Eye (tissue), 1 donor: ENCODE measurements at regions not wholly inside any gene's neighbourhood (a gene's known extent, or its start where the extent isn't known, plus 50 kb on each side); places are given as distances from the start of the nearest gene placed in this dataset.
"Not testable (repeated sequence)": the region's sequence is repeated elsewhere in the genome, so short reads cannot be mapped to it uniquely, and the experiment has no call there.

Experiments
- DNase-seq: peaks from one replicate; pipeline ENCODE4 v3.0.0-alpha.2; 2015

DNA sequence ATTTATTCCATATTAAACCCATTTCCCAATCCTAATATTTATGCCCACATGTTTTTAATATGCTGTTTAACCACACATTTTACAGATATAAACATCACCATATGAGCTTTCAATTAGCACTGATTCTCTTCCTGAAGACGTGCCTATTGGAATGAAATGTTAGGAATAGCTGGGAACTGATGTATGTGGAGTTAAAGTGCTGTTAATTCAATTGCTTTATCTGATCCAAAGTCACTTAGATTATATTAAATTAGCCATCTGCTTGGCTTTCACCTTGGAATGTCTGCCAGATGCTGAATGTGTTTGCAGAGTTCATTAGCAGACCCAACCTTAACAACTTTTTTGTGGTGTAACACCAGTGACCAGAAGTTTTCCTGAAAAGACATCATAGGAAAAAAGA is 942.9 kb upstream of the KLHL29 start:
- DNase-seq, result peak; percentile 18

DNA sequence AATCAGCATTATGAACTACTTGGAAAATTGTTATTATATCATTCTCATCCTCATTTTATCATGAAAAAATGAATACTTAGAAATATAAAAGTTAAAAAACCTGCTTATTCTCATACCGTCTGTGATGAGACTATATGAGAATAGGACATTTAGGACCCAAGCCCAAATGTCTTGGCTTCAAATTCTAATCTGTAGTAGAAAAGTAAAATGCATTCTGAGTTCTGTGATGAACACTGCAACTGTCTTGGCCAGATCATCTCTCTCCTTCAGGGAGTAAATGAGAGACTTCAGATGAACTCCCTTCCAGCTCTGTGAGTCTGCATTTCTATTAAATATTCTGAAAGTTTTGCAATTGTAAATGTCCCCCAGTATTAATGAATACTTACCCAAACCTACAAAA is 940.7 kb upstream of the KLHL29 start:
- DNase-seq, result no peak

DNA sequence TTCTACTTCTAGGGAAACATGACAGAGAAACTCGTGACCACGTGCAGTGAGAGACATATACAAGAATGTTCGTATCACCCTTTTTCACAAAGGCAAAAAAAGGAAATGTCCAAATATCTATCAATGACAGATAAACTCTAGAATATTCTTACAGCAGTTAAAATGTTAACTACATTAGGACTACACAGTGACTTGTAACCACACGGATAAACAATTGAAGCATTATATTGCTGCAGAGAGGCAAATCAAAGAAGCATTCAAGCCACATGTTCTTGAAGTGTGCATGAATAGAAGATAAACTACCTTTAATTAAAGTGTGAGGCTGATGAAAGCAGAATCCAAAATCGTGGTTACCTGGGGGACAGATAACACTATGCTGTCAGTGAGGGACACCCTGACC is 935.3 kb upstream of the KLHL29 start:
- no peak for DNase-seq

DNA sequence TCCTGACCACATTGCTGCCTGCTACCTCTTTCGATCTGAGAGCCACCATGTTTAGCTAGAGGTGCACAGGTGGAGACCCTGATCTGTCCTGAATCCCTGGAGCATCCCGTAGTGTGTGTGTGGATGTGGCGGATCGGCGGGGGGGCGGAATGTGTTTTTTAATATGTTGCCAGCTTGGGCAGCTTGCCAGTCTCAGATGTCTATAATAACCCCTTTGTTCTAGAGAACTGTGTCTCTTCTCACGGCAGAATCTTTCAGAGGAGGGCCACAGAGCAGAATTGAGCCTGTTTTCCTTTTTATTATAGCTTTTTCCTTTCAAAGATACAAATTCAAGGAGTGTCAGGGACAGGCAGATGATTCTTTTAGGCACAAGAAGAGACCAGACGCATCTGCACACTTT is 934.1 kb upstream of the KLHL29 start:
- no peak for DNase-seq

DNA sequence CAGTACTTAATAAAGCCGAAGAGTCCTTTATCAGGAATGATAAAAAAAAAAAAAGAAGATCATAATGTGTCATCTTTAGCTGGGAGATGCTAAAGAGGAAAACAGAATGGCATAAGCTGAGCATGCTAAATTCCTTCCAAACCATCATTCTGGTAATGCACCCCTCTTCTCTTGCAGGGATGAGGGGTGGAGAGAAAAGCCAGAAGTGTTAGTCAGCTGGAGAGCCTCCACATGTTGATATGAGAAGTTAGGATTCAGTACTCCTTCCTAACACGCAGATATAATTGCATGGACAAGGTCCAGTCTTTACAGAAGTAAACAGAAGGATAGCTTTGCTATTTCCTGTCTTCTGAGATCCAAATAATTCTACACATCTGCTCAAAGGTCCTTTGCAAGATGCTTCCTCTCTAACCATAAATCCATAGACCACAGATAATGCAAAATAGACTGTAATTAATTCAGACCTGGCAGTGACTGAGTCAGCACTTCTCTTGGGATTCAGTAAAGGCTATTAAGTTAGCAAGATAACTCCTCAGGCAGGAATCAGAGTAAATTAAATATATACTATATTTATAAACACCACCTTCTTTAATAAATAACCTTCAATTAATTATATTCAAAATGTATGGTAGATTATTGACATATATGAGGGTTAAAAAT is 930.0 kb upstream of the KLHL29 start:
- DNase-seq, result no peak

DNA sequence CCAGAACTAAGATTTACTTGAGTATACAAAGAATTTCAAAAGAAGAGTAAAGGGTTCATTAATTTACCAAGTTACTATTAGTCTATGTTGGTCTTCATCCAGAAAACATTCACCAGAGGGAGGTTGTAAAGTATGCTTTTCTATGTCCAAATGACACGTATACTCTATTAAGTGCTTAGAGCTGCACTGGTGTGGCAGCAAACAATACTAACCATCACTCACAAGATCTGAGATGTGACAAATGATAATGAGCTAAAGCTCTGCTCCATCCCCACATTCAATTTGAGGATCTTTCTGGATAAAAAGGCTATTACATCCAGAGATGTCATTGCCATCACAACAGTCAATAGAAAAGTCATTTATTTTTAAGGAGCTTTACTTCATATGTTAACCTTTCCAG is 926.5 kb upstream of the KLHL29 start:
- DNase-seq, result no peak

DNA sequence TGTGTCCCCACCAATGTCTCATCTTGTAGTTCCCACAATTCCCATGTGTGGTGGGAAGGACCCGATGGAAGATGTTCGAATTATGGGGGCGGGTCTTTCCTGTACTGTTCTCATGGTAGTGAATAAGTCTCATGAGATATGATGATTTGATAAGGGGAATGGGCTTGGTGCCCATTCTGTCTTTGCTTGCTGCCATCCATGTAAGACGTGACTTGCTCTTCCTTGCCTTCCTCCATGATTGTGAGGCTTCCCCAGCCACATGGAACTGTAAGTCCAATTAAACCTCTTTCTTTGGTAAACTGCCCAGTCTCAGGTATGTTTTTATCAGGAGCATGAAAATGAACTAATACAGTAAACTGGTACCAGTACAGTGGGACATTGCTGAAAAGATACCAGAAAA is 909.9 kb upstream of the KLHL29 start:
- DNase-seq, result not testable (repeated sequence)

DNA sequence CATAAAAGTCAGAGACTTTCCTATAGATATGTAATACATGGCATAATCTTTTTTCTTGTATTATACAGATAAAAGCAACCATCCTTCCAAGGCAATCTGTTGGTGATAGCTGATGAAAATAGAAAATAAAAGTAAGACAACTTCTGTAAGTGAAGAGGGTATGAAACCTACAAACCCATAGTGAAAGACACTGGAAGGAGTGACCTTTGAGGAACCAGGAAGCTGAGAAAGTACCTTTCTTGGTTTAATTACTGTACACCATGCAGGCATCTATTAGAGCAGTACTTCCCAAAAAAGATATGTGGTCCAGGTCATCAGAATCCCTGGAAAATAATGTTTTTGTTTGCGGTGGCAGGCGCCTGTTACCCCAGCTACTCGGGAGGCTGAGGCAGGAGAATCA is 906.6 kb upstream of the KLHL29 start:
- DNase-seq, result no peak

DNA sequence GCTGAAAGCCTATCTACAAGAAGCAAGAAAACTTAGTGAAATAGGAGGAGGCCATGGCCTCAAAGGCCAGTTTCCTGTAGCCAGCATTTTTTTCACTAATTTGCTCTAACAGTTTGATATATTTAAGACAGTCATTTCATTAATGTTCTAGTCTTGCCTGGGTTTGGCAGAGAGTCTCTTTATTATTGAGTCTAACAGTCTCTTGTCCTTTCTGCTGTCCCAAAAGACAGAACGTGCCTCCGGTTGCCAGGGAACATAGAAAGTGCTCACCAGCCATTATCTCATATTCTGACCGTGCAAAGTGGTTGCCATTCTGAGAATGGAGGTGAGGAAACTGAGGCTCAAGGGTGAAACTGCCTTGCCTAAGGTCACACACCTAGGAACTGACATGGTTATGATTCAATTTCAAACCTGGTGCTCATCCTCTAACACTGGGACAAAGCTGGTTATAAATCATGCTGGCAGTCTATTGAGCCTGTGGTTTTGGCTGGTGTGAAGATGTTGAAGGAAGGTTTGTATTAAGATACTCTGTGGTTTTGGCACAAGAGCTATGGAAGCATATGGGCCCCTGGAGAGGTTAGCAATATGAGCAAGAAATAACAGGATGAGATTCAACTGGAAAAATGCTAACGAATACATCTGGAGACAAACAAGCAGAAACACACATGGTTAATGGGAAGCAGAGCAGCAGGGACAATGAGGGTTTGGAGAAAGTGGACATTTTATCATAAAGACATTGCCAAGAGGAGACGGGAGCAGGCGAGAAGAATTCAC is 903.3 kb upstream of the KLHL29 start:
- peak; percentile 67 for DNase-seq

DNA sequence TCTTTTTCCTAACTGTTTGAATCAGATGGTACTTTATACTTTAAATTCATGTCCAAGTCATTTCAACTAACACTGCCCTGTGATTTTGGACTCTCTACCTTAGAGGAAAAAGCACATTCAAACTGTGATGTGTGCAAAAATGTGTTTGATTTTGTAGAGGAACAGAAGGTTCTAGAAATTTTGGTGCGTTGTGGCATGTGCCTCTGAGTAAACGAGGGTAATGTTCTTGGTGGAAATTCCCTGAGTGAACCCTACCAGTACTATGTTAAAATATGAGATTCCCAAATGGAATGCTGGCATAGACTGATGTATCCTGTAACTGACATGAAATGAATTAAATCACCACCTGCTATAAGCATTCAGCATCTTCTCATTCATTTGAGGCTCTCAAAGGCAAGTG is 901.9 kb upstream of the KLHL29 start:
- DNase-seq, result no peak

DNA sequence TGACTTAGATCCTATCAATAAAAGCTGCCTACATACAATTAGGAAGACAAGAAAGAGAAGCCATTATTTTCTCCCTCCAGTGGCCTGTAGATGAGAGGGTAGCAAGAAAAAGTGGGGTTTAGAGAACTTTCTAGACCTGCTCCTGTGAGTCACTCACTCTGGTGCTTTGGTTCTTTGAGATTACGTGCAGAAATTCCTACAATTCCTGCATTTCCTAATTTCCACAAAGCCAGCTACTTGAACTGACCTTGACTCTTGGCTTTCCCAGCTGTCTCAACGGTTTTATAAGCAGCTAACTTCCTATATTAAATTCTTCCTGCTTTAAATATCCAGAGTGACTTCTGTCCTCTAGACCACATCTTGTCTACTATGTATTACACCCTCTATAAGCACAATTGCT is 899.5 kb upstream of the KLHL29 start:
- no peak for DNase-seq

DNA sequence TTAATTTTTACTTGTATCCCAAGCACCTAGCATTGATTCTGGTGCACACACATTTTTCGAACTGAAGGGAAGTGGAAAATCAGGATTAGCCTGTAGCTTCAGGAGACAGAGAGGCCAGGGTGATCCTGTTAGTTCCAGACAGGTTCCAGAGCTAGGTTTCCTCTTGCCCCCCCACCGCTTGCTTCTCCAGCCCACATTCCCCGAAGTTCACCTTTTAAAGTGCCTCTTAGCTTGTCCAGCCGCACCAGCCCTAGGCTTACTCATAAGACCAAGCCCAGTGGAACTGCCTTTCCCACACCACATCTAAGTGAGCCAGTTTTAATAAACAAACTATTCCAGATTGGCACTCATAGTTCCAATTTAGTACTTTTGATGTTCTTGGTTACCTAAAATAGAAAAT is 898.6 kb upstream of the KLHL29 start:
- no peak for DNase-seq

DNA sequence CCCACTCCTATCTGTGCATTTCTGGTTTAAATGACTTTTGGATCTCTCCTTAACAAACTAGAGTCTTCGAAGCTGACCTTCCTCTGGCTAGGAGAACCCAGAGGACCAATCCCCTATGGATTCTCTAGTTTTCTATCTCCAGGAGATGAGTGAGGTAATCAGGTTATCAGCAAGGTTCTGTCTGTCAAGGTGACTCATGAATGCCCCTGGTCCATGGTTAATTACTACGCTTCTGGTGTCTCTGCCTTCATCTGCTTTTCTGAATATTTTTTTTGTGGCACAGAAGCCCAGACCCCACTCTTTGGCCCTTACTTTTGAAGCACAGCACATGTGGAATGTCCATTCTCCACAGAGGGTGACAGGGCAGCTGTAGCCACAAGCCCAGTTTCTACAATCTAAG is 897.9 kb upstream of the KLHL29 start:
- no peak for DNase-seq

DNA sequence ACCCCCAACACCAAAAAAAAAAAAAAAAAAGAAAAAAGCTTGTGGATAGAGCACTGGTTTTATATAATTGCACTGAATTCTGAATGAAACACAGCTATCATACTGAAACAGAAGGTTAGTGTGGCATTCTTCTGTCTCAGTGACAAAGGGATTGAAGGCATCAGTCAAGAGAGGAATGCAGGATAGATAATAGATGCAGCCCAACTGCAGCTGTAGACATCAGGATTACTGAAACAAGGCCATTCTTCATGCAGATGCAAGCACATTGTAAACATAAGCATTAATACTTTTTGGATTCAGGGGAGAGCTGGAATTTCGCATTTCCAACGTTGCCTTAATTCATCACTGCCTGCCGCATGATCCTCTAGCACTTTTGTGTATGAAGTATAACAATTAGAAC is 897.4 kb upstream of the KLHL29 start:
- DNase-seq, result peak; percentile 35

DNA sequence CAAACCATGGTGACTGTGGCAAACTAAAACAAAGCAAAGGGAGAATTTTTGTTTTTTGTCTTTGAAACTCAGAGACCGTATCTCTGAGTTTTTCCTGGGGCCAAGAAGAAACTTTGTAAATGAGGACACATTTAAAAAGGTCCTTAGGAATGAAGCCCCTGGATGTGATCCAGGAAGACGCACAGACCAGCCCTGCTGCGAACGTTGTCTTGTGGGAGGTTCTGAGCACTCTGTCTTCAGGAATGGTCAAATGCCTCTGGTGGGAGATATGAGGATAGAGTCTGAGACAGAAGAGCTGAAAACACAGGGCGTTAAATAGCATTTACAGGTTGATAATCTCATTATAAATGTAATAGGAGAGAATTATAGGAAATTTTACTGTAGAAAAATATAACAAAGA is 893.5 kb upstream of the KLHL29 start:
- no peak for DNase-seq

DNA sequence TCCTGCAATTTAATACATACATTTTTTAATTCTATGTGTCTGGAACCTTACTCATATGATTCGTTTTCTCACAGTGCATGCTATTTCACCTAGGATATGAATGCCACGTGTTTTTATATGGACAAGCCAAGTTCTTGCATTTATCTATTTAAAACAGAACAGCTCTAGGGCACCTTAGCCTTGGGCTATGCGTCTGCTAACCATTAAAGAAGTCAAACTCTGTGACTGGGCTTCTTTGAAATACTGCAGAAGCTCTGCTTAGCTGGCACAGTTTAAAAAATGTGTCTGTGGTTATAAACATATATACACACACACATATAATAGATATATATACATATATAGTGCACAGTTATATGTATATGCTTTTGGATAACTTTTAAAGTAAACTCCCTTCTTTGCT is 890.8 kb upstream of the KLHL29 start:
- no peak for DNase-seq

DNA sequence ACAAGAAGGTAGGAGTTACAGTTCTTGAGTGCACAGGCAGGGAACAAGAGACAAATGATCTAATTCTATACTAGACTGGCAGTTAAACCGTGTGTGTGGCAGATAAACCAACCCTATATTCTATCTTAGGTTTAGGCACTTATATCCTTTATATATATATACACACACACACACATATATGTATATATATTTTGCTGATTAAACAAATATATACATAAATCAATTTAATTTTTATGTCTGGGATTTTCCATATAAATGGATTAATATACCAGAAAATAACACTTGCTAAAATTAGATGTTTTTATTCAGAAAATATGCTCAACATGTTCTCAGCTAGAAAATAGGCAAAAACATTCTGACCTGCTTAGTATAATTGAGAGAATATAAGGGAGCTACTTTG is 887.9 kb upstream of the KLHL29 start:
- no peak for DNase-seq

DNA sequence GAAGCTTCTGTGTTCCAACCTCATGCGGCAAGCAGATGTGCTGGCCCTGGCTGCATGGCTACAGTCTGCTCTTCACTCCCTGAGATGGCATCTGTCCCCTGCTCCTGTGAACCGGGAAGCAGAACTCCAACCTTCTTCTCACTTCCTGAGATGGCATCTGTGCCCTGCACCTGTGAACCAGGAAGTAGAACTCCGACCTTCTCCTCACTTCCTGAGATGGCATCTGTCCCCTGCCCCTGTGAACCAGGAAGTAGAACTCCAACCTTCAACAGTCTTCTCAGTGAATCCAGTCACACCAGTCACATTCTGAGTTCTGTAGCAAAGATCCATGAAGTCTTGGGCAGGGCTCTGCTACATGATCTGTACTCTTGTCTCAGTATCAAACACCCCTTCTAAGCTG is 887.2 kb upstream of the KLHL29 start:
- no peak for DNase-seq

DNA sequence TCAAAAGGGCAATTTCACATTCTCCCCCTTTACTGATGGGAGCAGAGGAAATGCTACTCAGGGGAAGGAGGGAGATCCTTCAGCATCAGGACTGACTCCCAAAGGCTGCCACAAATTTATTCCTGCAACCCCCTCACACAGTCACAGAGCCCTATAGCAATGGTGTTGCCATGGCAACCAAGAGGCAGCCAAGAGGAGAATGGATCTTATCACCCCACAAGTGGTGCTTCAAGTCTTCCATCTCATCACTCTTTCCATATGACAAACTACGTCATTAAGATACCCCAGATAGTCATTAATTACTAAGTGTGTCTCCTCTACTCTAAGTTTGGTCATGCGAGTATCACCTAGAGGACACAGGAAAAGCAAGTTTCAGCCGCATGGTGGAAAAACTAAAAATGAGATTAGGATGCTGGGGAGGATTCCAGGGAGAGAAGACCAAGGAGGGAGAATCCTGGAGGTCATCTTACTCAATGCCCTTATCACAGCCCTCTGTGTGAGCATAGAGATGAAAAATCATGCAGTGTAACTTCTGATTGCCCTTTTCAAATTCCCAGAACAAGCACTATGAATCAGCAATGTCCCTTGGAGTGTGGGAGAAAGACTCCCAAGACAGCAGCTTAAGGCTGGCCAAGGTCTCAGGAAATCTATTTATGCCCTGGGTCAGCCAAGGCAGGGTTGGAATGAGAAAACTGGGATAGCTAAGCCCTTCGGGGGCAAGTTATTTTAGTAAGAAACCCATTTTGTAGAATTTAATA is 885.7 kb upstream of the KLHL29 start:
- DNase-seq, result peak; percentile 27

DNA sequence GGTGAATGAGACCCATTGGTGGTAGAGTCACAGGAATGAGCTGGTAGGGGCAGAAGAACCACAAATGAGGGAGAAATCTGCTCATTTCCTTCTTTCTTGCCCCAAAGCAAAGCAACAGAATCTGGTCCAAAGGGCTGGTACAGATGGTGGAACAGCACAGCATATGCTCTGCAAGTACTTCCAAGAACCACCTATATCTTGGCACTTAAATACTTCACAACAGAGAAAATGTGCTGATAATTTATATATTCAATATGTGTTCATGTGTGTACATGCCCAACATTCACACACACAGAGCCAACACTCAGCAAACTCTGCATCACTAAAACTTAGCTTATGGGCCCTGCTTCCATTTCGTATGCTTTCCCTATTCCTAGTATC is 884.4 kb upstream of the KLHL29 start:
- no peak for DNase-seq

DNA sequence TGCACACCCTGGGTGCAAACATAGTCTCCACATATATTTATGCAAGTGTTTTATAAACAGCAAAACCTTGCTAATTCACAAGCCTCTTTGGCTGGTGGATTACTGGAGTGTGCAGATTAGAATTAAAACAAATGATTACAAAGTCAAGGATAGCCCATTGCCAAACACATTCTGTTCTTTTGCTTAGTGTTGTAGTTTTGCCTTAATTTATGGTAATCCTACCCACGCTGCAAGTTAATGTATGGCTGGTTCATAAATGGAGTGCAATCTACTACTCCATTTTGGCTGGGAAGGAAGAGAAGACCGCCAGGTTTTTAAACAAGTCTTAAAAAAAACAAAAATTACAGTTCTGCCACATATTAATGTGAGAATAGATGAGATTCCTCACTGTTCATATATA is 883.1 kb upstream of the KLHL29 start:
- no peak for DNase-seq

DNA sequence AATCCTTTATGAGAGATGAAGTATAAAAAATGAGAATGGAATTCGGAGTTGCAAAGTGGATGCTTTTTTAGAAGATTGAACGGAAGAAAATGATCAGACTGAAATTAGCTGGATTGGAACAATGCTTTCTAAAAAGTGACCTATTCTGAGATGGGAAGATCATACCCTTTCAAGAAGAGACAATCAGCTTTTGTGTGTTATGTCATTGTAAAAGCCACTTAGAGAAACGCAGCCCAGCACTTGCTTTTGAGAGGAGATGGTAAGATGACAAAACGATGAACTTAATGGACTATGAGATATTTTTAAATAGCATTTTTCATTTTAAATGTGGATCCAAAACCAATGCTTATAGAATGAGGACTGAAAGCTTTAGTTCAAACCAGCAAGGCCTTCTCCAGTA is 871.4 kb upstream of the KLHL29 start:
- no peak for DNase-seq

DNA sequence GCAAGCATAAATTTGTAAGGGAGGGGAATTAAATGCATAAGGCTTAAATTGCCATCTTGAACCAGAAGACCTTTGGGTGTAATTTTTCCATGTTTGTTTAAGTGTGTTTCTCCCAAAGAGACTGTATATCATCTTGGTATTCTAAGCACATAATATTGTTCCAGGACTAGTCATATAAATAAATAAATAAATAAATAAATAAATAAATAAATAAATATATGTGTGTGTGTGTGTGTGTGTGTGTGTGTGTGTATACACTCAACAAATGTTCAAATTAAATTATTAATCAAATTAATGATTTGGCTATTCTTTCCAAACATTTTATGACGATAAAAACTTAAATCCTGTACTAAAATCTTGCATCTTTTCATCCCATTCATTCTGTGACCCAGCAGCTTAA is 867.8 kb upstream of the KLHL29 start:
- no peak for DNase-seq

DNA sequence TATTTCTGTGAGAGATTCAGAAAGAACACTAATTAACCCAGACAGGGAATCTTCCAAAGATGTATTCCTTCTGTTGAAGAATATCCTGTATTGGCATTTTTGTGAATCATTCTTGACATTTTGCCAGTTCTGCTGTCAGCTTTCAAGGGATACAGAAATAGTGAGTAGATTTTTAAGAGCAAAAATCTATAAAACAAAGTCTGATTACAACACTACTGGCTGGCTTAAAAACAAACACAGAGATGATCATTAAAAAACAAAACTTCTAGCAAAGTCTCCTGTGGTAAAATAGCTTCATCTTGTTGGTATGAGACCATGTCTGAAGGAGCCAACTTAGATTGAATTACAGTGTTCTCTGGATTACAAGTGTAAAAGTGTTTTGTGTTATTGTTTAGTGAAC is 866.3 kb upstream of the KLHL29 start:
- DNase-seq, result no peak
